A549 (cell line): ENCODE measurements at regions not wholly inside any gene's neighbourhood (a gene's known extent, or its start where the extent isn't known, plus 50 kb on each side); places are given as distances from the start of the nearest gene placed in this dataset.

Experiments used
- ATAC-seq, 2 experiments: fragments of 200-7000 bp in 1 of 2; fragments of >200 bp in 1 of 2; cut with Nextera tagmentation in 1 of 2; cut with Tn5 transposase in 1 of 2; 3 replicates each; pipeline versions ENCODE4 v1.8.0 to v1.9.1; 2018 to 2020; ENCODE audit warnings: mild to moderate bottlenecking in 1 of 2, moderate library complexity in 1 of 2
- CTCF ChIA-PET: fragments of 300-600 bp; sonication (Branson Sonifier 250); formaldehyde crosslinking; extraction: SDS; loops from one replicate; lab custom pipeline; 2021; ENCODE audit warnings: antibody characterized with exemption, inconsistent platforms; lab: Yijun Ruan, JAX
- POLR2A ChIA-PET: fragments of 350-600 bp; formaldehyde crosslinking; extraction: SDS; loops from one replicate; lab custom pipeline; 2021; ENCODE audit warnings: antibody characterized with exemption, inconsistent platforms; lab: Yijun Ruan, JAX
- DNase-seq, 2 experiments: peaks; one replicate each; pipeline versions ENCODE4 v3.0.0 to v3.0.0-alpha.2; 2011 to 2016; ENCODE audit warnings: low read depth in 1 of 2, low spot score in 1 of 2
- FAIRE-seq: peaks from 2 replicates; lab custom pipeline; 2011; peaks lifted over from hg19 to GRCh38; lab: Jason Lieb, UNC
- H3K27ac ChIP-seq, 2 experiments: fragments of >200 bp; sonication (Bioruptor Twin); formaldehyde crosslinking; 3 replicates each; pipeline ENCODE4 v1.5.1; 2016 to 2017
- H3K4me1 ChIP-seq: fragments of >200 bp; sonication (Bioruptor Twin); formaldehyde crosslinking; 3 replicates; pipeline ENCODE4 v1.6.1; 2016
- H3K4me2 ChIP-seq: fragments of >200 bp; sonication (Bioruptor Twin); formaldehyde crosslinking; 3 replicates; pipeline ENCODE4 v1.6.1; 2016
- H3K4me3 ChIP-seq: fragments of >200 bp; sonication (Bioruptor Twin); formaldehyde crosslinking; 3 replicates; pipeline ENCODE4 v1.5.1; 2016
- H3K9me3 ChIP-seq: fragments of >200 bp; sonication (Bioruptor Twin); formaldehyde crosslinking; 3 replicates; pipeline ENCODE4 v1.6.1; 2016
- ATOH8 ChIP-seq: fragments of 250-450 bp; sonication (Bioruptor Pico); IDR thresholded peaks from 2 replicates; pipeline ENCODE4 v1.5.0; 2020; ENCODE audit warnings: low read depth, mild to moderate bottlenecking, moderate library complexity
- CBX8 ChIP-seq: fragments of 200-600 bp; sonication (generic); IDR thresholded peaks from 2 replicates; pipeline ENCODE4 v1.6.1; 2016
- CTCF ChIP-seq: fragments of >200 bp; sonication (Bioruptor Twin); formaldehyde crosslinking; IDR thresholded peaks from 3 replicates; pipeline ENCODE4 v1.5.1; 2016
- EHF ChIP-seq: fragments of 250-450 bp; sonication (Bioruptor Pico); IDR thresholded peaks from 2 replicates; pipeline ENCODE4 v1.5.0; 2020; ENCODE audit warnings: mild to moderate bottlenecking
- ELK1 ChIP-seq: fragments of 150-350 bp; IDR thresholded peaks from 2 replicates; pipeline ENCODE4 v1.6.1; 2014; ENCODE audit warnings: low read depth, mild to moderate bottlenecking, low read length
- EP300 ChIP-seq, 2 experiments: fragments of >200 bp; sonication (Bioruptor Twin); formaldehyde crosslinking; IDR thresholded peaks; 2 replicates in 1 of 2; 3 replicates in 1 of 2; pipeline ENCODE4 v1.6.1; 2016 to 2017
- ESRRA ChIP-seq: fragments of 150-350 bp; IDR thresholded peaks from 2 replicates; pipeline ENCODE4 v1.6.1; 2014; ENCODE audit warnings: mild to moderate bottlenecking, low read length, borderline replicate concordance
- FOSL2 ChIP-seq, 2 experiments: fragments of 450-650 bp in 1 of 2; fragments of >200 bp in 1 of 2; sonication (Bioruptor Twin) in 1 of 2; formaldehyde crosslinking; IDR thresholded peaks; 2 replicates each; pipeline versions ENCODE4 v1.5.0 to v1.6.1; 2016 to 2020; ENCODE audit warnings: mild to moderate bottlenecking in 1 of 2, moderate library complexity in 1 of 2
- HOXB5 ChIP-seq: fragments of 250-450 bp; sonication (Bioruptor Pico); IDR thresholded peaks from 2 replicates; pipeline ENCODE4 v1.5.0; 2020; ENCODE audit warnings: mild to moderate bottlenecking, moderate library complexity
- JUN ChIP-seq, 2 experiments: fragments of >200 bp; sonication (Bioruptor Twin); formaldehyde crosslinking; IDR thresholded peaks; 2 replicates in 1 of 2; 3 replicates in 1 of 2; pipeline ENCODE4 v1.6.1; 2016 to 2017
- KDM1A ChIP-seq: fragments of 200-600 bp; sonication (generic); IDR thresholded peaks from 2 replicates; pipeline ENCODE4 v1.6.1; 2016; ENCODE audit warnings: low read depth, mild to moderate bottlenecking
- PBX3 ChIP-seq: IDR thresholded peaks from 2 replicates; pipeline ENCODE4 v1.6.1; 2012
- PHF8 ChIP-seq: fragments of 200-600 bp; sonication (generic); IDR thresholded peaks from 2 replicates; pipeline ENCODE4 v1.6.1; 2016; ENCODE audit warnings: low read depth, mild to moderate bottlenecking, antibody characterized with exemption, moderate library complexity, borderline replicate concordance
- RFX5 ChIP-seq: fragments of 450-650 bp; IDR thresholded peaks from 2 replicates; pipeline ENCODE4 v1.7.1; 2014; ENCODE audit warnings: antibody characterized with exemption, mild to moderate bottlenecking, moderate library complexity
- TP53 ChIP-seq: fragments of 250-450 bp; sonication (Bioruptor Pico); IDR thresholded peaks from 2 replicates; pipeline ENCODE4 v1.5.0; 2021; ENCODE audit warnings: mild to moderate bottlenecking, moderate library complexity
- ZFP36 ChIP-seq: fragments of 450-650 bp; IDR thresholded peaks from 2 replicates; pipeline ENCODE4 v1.6.1; 2014; ENCODE audit warnings: borderline replicate concordance; ENCODE audit not compliant: partially characterized antibody
- WGBS: methylation state at CpG from one replicate; pipeline ENCODE4 v1.1.6; 2017; ENCODE audit errors: missing lambda C conversion rate; 5-methylcytosine and 5-hydroxymethylcytosine counted together

- CTCF ChIA-PET, result interaction anchor here (0.6 to 1.7 kb wide), 5 partner anchors 8 to 776 kb away, joined by 3 to 7 read pairs (median 3); no protein-coding TSS in a partner anchor
- Histone ChIP-seq H3K4me3 (no peak overlapping the region), H3K4me2 (no peak overlapping the region), H3K27ac (no peak overlapping the region), H3K9me3 (no peaks in the 10 kb centered on the region), H3K4me1 (peaks cover 11% of the 10 kb centered on the region)
- POLR2A ChIA-PET, result no interaction called here
- TF ChIP-seq JUN (IDR thresholded peaks at IDR 0.05) (no peak), TP53 (CRISPR knock-in tag) (no peak), FOSL2 (IDR thresholded peaks at IDR 0.05) (no peak), FOSL2 (CRISPR knock-in tag; IDR thresholded peaks at IDR 0.05) (no peak), RFX5 (no peak), ATOH8 (CRISPR knock-in tag) (no peak), ZFP36 (no peak), PHF8 (no peak), CTCF (no peak), HOXB5 (CRISPR knock-in tag) (no peak), EHF (CRISPR knock-in tag) (no peak), CBX8 (no peak), EP300 (IDR thresholded peaks at IDR 0.05) (no peak), PBX3 (no peak)
- FAIRE-seq, result no peak
- ATAC-seq, result no peak
- WGBS, result 62% methylated on average over 12 of the region's 13 CpGs
- no peak for DNase-seq
Measured at GRCh38 chr6:6704103-6705060, 115.9 kb downstream of the LY86 start.

GRCh38 chr6:6705061-6705425, 116.5 kb downstream of the LY86 start:
- CTCF ChIA-PET, result interaction anchor here (0.8 to 0.9 kb wide), 3 partner anchors 9 to 533 kb away, joined by 3 to 6 read pairs (median 3); no protein-coding TSS in a partner anchor
- ATAC-seq, result no peak
- H3K9me3 ChIP-seq, result no peaks in the 10 kb centered on the region
- H3K4me1 ChIP-seq, result peaks cover 4% of the 10 kb centered on the region; the same call in 2 of the 3 replicates
- H3K4me3 ChIP-seq, result no peak overlapping the region
- no peak for TF ChIP-seq KDM1A
- TF ChIP-seq ESRRA, result no peak
- TF ChIP-seq ELK1, result no peak
- H3K27ac ChIP-seq, result no peak overlapping the region
- no peak for FAIRE-seq
- 80% methylated on average over 3 of the region's 3 CpGs for WGBS
- no peak overlapping the region for H3K4me2 ChIP-seq
- POLR2A ChIA-PET, result no interaction called here
- no peak for DNase-seq
